MM.1S (cell line): ENCODE measurements at regions not wholly inside any gene's neighbourhood (a gene's known extent, or its start where the extent isn't known, plus 50 kb on each side); places are given as distances from the start of the nearest gene placed in this dataset.

Experiments used
- EZH2 ChIP-seq: fragments of 300-600 bp; sonication (generic); optimal IDR thresholded peaks from 2 replicates; pipeline ENCODE3; 2017; ENCODE audit warnings: low read depth, mild to moderate bottlenecking, antibody characterized with exemption, low read length, mixed read lengths
- EZH2phosphoT487 ChIP-seq: fragments of 300-600 bp; sonication (generic); IDR thresholded peaks from 2 replicates; pipeline ENCODE4 v1.6.1; 2018; ENCODE audit warnings: antibody characterized with exemption, low read length
- TF ChIP-seq, protein P1 (sequence below): fragments of 300-600 bp; sonication (generic); IDR thresholded peaks from 2 replicates; pipeline ENCODE4 v1.5.1; 2016; ENCODE audit warnings: antibody characterized with exemption, low read length, mixed read lengths

DNA sequence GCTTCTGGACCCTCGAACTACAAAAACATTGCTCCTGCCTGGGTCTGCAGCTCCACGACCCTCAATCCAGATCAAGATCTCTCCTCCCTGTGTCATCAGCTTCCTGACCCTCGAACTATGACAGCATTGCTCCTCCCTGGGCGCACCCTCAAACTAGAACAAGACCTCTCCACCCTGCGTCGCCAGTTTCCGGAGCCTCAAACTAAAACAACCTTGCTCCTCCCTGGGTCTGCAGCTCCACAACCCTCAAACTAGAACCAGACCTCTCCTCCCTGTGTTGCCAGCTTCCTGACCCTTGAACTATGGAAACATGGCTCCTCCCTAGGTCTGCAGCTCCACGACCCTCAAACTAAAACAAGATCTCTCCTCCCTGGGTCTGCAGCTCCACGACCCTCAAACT lies 339.7 kb upstream of the SULF2 start:
- TF ChIP-seq, protein P1, sequence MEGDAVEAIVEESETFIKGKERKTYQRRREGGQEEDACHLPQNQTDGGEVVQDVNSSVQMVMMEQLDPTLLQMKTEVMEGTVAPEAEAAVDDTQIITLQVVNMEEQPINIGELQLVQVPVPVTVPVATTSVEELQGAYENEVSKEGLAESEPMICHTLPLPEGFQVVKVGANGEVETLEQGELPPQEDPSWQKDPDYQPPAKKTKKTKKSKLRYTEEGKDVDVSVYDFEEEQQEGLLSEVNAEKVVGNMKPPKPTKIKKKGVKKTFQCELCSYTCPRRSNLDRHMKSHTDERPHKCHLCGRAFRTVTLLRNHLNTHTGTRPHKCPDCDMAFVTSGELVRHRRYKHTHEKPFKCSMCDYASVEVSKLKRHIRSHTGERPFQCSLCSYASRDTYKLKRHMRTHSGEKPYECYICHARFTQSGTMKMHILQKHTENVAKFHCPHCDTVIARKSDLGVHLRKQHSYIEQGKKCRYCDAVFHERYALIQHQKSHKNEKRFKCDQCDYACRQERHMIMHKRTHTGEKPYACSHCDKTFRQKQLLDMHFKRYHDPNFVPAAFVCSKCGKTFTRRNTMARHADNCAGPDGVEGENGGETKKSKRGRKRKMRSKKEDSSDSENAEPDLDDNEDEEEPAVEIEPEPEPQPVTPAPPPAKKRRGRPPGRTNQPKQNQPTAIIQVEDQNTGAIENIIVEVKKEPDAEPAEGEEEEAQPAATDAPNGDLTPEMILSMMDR: no peak
- TF ChIP-seq EZH2: no peak
- no peak for TF ChIP-seq EZH2phosphoT487
